Large intestine (tissue), 3 donors: ENCODE measurements at regions not wholly inside any gene's neighbourhood (a gene's known extent, or its start where the extent isn't known, plus 50 kb on each side); places are given as distances from the start of the nearest gene placed in this dataset.

ENCODE experiments used
- DNase-seq, 2 donors: peaks; one replicate each; pipeline versions ENCODE4 v3.0.0 to v3.0.0-alpha.2; 2013
- H3K27ac ChIP-seq: one replicate; pipeline ENCODE4 v1.5.1; 2013; ENCODE audit warnings: low read length
- H3K27me3 ChIP-seq: 2 replicates; pipeline ENCODE4 v1.6.1; 2013; ENCODE audit warnings: low read length; ENCODE audit not compliant: control insufficient read depth, insufficient read depth
- H3K36me3 ChIP-seq: 2 replicates; pipeline ENCODE4 v1.6.1; 2013; ENCODE audit warnings: low read length; ENCODE audit not compliant: control insufficient read depth, insufficient read depth
- H3K4me1 ChIP-seq: one replicate; pipeline ENCODE4 v1.6.1; 2013; ENCODE audit warnings: low read length; ENCODE audit not compliant: control insufficient read depth, insufficient read depth
- H3K4me3 ChIP-seq: one replicate; pipeline ENCODE4 v1.5.1; 2013; ENCODE audit warnings: low read length
- H3K9me3 ChIP-seq: one replicate; pipeline ENCODE4 v1.6.1; 2013; ENCODE audit warnings: mild to moderate bottlenecking, low read depth, low read length, moderate library complexity; ENCODE audit not compliant: control insufficient read depth
- WGBS: methylation state at CpG from one replicate; pipeline ENCODE4 v1.1.5; 2013; ENCODE audit warnings: low lambda C conversion rate; ENCODE audit not compliant: insufficient coverage; 5-methylcytosine and 5-hydroxymethylcytosine counted together

DNA sequence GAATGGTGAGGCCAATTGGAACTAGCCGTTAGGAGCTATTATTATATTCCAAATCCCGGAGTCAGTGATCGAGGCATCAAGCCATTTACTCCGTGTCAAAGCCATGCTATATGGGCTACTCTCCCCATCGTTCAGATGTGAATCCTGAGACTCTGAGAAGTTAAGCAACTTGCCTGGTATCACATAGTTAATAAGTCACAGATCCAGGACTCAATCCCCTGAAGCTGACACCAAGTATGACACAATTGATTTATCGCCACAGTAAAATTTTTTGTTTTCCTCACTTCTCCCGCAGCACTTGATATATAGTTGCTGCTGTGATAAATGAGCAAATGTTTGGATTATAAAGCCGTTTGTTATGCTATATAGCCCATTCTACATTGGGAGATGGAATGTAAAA is 50.8 kb upstream of the TSHZ2 start:
- H3K9me3 ChIP-seq = no peaks in the 10 kb centered on the region
- WGBS = 100% methylated on average over 1 of the region's 8 CpGs
- DNase-seq = no peak
- H3K27ac ChIP-seq = no peak overlapping the region
- no peak overlapping the region for H3K4me3 ChIP-seq
- H3K27me3 ChIP-seq = no peaks in the 10 kb centered on the region
- no peaks in the 10 kb centered on the region for H3K36me3 ChIP-seq
- H3K4me1 ChIP-seq = no peaks in the 10 kb centered on the region

DNA sequence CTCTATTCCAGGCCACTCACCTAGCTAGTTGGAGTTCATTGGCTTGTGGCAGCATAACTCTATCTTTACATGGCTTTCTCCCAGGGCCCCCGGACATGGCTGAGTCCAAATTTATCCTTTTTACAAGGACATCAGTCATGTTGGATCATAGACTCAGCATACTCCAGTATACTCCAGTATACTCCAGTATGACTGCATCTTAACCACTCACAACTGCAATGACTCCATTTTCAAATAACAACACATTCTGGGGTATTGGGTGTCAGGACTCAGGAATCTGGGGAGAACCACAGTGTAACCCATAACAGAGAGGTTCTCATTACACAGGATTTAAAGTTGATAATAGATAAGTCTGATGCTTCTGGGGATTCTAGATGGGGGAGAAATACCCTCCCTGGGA is 53.8 kb upstream of the TSHZ2 start:
- H3K4me1 ChIP-seq = no peaks in the 10 kb centered on the region
- no peak for DNase-seq
- no peak overlapping the region for H3K27ac ChIP-seq
- no peaks in the 10 kb centered on the region for H3K9me3 ChIP-seq
- no peaks in the 10 kb centered on the region for H3K27me3 ChIP-seq
- H3K4me3 ChIP-seq = no peak overlapping the region
- no peaks in the 10 kb centered on the region for H3K36me3 ChIP-seq
- no CpG with 5 or more reads among the region's 1 CpG for WGBS

DNA sequence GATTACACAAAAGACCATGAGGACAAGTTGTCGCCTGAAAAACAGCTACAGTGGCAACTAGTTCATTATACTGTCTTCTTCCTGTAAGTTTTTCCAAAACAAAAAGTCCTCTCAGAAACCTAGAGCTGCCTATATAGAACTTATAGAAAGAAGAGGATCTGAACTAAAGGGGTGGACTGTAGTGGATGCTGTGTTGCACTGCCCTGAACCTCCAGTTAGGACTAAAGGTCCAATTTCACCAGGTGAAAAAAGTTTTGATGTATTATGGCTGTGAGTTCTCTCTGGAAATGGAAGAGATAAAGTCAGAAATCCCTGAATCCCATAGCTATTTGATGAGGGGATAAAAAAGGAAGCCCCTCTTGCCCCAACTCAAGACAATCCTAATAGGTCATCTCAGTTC is 56.6 kb upstream of the TSHZ2 start:
- Histone ChIP-seq H3K4me1 (no peaks in the 10 kb centered on the region), H3K27ac (no peak overlapping the region), H3K36me3 (no peaks in the 10 kb centered on the region), H3K27me3 (no peaks in the 10 kb centered on the region), H3K4me3 (no peak overlapping the region), H3K9me3 (no peaks in the 10 kb centered on the region)
- 100% methylated on average over 1 of the region's 1 CpG for WGBS
- no peak for DNase-seq

DNA sequence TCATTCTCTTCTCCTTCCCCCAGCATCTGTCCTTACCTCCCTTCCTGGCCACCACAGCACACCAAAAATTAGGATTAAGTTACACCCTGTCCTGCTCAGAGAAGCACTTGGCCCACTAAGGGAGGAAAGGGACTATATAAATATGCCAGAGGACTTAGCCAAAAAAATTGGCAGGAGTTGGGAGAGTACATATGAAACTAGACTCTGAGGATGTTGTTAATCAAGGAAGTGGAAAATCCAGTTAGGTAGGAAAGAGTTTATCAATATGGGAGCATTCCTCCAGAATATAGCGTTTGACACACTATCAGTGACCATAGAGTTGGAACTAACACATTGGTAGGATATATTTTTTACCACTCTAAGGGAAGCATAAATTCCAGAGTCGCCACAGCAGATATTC is 57.3 kb upstream of the TSHZ2 start:
- no peaks in the 10 kb centered on the region for H3K36me3 ChIP-seq
- no peak overlapping the region for H3K27ac ChIP-seq
- H3K4me3 ChIP-seq = no peak overlapping the region
- WGBS = 50% methylated on average over 1 of the region's 2 CpGs
- H3K9me3 ChIP-seq = no peaks in the 10 kb centered on the region
- no peaks in the 10 kb centered on the region for H3K4me1 ChIP-seq
- DNase-seq = no peak
- no peaks in the 10 kb centered on the region for H3K27me3 ChIP-seq

DNA sequence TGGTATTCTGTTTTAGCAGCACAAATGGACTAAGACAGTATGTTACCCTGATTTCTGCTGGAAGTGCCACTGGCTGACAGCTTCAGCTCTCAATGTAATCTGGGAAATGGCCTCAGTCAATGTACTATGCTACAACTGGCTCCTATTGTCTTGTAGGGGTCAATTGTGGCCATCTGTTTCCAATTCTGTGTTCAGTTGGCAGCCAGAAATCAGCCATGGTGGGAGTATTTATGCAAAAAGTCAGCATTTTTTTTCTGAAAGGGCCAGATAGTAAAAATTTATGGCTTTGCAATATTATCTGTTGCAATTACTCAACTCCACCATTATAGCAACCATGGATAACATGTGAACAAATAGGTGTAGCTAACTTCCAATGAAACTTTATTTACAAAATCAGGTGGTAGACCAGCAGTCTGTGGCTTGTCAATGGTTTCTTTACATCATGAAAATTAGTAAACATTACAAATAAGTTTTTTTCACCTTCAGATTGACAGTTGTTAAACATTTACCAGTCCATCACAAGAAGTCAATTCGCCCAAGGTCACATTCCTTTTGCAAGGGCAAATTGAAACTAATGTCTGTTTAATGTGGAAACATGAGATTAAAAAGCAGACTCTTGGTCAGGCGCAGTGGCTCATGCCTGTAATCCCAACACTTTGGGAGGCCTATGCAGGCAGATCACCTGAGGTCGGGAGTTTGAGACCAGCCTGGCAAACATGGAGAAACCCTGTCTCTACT is 58.3 kb upstream of the TSHZ2 start:
- Histone ChIP-seq H3K27me3 (no peaks in the 10 kb centered on the region), H3K4me1 (no peaks in the 10 kb centered on the region), H3K36me3 (no peaks in the 10 kb centered on the region), H3K9me3 (no peaks in the 10 kb centered on the region), H3K27ac (no peak overlapping the region), H3K4me3 (no peak overlapping the region)
- no CpG with 5 or more reads among the region's 3 CpGs for WGBS
- no peak for DNase-seq

DNA sequence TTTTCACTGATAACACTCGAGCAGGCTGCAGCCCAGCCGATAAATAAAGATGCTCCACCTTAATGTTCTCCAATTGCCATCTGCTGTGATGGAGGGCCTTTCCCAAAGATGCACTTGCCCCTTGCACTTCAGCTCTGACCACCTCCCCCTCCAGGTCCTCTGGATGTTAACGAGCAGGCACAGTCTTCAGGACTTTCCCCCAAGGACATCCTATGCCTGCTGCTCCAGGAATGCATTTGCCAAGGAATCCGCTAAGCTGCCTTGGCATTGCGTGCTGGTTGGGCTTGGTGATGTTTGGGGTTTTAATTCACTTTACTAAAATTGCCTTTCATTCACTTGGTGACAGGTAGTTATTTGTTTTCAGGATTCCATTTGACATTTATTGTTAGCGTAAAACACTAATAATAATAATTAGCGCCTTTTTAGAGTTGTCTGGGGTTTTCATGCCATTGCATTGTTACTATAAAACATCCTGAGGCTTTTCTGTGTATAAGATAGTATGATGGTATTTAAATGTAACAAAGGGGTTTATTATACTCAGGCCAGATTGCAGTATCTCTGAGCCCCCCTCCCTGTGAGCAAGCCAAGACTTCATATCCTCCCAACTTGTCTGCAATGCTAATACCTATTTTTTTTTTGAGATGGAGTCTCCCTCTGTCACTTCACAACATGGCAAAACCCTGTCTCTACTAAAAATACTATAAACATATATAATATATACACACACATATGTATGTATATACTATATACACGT is 66.7 kb upstream of the TSHZ2 start:
- Histone ChIP-seq H3K9me3 (no peaks in the 10 kb centered on the region), H3K36me3 (no peaks in the 10 kb centered on the region), H3K4me1 (no peaks in the 10 kb centered on the region), H3K4me3 (no peak overlapping the region), H3K27ac (no peak overlapping the region), H3K27me3 (no peaks in the 10 kb centered on the region)
- DNase-seq = no peak
- 90% methylated on average over 2 of the region's 8 CpGs for WGBS

DNA sequence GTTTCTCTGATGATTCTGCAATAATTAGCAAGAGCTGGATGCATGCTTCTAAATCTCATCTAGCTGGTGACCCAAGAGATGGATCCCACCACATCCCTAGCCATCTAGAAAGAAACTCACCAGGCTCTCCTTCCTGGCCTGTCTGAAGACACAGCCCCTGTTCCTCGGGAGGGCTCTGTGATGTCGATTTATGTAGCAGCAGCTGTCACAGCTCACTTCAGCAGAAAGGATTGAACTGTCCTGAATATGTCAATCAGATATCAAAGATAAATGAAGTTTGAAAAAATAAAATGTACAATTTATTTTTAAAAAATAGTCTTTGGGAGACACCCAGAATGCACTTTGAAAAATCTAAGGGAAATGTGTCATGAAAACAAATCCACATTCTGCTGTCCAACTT is 67.3 kb upstream of the TSHZ2 start:
- H3K36me3 ChIP-seq = no peaks in the 10 kb centered on the region
- no peaks in the 10 kb centered on the region for H3K4me1 ChIP-seq
- no peaks in the 10 kb centered on the region for H3K27me3 ChIP-seq
- no CpG with 5 or more reads among the region's 2 CpGs for WGBS
- no peak for DNase-seq
- no peaks in the 10 kb centered on the region for H3K9me3 ChIP-seq
- H3K27ac ChIP-seq = no peak overlapping the region
- no peak overlapping the region for H3K4me3 ChIP-seq

DNA sequence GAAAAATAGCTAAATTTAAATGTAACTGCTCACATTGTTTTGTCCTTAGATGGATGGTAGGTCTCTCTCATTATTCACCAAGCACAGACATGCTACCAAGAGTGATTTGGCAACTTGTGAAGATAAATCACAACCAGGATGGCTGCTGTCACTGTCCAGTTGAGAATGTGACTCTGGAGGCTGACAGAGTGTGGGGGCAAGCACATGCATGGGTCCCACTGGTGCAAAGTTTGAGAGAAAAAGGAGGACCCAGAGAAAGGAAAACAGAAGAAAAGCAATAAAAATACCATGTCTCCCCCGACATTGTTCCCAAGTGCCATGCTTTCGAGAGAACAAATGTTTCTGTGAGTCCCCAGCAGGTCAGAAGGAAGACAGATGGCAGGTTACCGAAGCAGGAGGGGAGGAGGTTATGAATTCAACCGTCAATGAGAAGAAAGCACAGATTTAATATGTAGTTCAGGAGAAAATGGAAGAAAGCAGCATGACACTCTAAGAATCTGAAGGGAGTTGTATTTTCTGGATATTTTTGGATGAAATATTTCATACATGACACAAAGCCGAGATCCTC is 73.0 kb upstream of the TSHZ2 start:
- Histone ChIP-seq H3K27ac (no peak overlapping the region), H3K4me3 (no peak overlapping the region), H3K9me3 (no peaks in the 10 kb centered on the region), H3K4me1 (no peaks in the 10 kb centered on the region), H3K27me3 (no peaks in the 10 kb centered on the region), H3K36me3 (no peaks in the 10 kb centered on the region)
- DNase-seq = no peak
- WGBS = 82% methylated on average over 5 of the region's 5 CpGs

DNA sequence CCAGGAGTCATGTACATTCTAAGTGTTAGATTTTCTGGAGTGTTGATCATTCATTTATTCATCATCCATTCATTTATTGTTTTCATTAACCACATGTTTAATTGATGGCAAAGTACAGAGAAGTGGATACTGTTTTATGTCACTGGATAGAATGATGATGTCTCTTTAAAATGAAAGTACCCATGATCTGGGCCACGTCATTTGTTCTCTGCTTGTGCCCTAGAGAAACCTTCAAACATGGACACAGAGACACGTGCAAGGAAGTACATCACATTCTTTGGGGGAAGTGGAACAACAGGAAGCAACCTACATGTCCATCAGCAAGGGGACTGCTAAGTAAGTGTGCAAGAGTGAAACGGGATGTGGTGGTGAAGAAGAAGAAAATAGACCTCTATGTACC is 75.8 kb upstream of the TSHZ2 start:
- 83% methylated on average over 2 of the region's 3 CpGs for WGBS
- Histone ChIP-seq H3K36me3 (no peaks in the 10 kb centered on the region), H3K27me3 (no peaks in the 10 kb centered on the region), H3K4me3 (no peak overlapping the region), H3K27ac (no peak overlapping the region), H3K4me1 (no peaks in the 10 kb centered on the region), H3K9me3 (no peaks in the 10 kb centered on the region)
- no peak for DNase-seq

DNA sequence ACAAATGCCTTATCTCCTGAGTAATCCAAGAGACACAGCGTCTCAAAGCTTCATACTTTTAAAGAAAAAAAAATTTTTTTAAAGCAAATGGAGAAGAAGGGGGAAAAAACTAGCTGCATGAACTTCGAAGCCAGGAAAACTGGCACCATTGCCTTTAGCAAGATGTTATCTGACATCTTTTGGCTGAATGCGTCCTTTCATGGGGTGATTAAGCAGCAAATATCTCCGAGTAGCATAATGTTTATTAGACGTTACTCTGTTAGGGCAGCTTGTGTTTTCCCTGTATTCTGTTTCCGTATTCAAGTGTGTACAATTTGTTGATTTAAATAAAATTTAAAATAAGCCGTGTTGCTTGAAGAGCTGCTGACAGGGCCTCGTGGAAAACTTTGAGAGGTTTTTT is 76.5 kb upstream of the TSHZ2 start:
- no peak for DNase-seq
- H3K36me3 ChIP-seq = no peaks in the 10 kb centered on the region
- H3K27ac ChIP-seq = no peak overlapping the region
- no peaks in the 10 kb centered on the region for H3K4me1 ChIP-seq
- WGBS = 68% methylated on average over 3 of the region's 8 CpGs
- H3K4me3 ChIP-seq = no peak overlapping the region
- H3K27me3 ChIP-seq = no peaks in the 10 kb centered on the region
- H3K9me3 ChIP-seq = no peaks in the 10 kb centered on the region
